ENCODE measurements at regions not wholly inside any gene's neighbourhood (a gene's known extent, or its start where the extent isn't known, plus 50 kb on each side); places are given as distances from the start of the nearest gene placed in this dataset.
"Not testable (repeated sequence)": the region's sequence is repeated elsewhere in the genome, so short reads cannot be mapped to it uniquely, and the experiment has no call there.

GRCh38 chr12:127966331-127966730 lies 300.6 kb upstream of the TMEM132C start:
- no peak overlapping the region for H3K27ac ChIP-seq
- no peaks in the 10 kb centered on the region for H3K36me3 ChIP-seq
- no peaks in the 10 kb centered on the region for H3K9me3 ChIP-seq (ENCODE audit: severe bottlenecking)
- TF ChIP-seq CTCF (IDR thresholded peaks at IDR 0.05; ENCODE audit: low read depth, low read length), result no peak
- H3K27me3 ChIP-seq (ENCODE audit: insufficient read depth, low read depth, severe bottlenecking), result no peaks in the 10 kb centered on the region
- no peak for DNase-seq
- H3K4me3 ChIP-seq (ENCODE audit: low read depth, low read length), result no peak overlapping the region

DNA sequence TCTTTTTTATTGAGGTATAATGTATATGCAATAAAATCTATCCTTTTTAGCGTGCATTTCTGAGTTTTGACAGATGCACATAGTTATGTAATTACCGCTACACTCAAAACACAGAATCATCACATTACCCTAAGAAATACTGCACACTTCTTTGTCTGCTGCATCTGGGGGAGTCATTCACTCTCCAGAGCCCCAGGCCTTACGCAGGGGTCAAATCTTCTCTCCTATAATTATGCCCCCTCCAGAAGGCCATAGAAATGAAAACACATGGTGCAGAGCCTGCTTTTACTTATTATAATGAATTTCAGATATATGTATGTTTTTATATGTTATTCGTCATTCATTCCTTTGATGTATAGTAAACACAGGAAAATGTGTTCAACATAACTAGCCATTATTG lies 296.5 kb upstream of the TMEM132C start:
- no peak for TF ChIP-seq CTCF (IDR thresholded peaks at IDR 0.05; ENCODE audit: low read depth, low read length)
- Histone ChIP-seq H3K9me3 (ENCODE audit: severe bottlenecking) (no peaks in the 10 kb centered on the region), H3K36me3 (no peaks in the 10 kb centered on the region), H3K27ac (no peak overlapping the region), H3K27me3 (ENCODE audit: insufficient read depth, low read depth, severe bottlenecking) (no peaks in the 10 kb centered on the region), H3K4me3 (ENCODE audit: low read depth, low read length) (no peak overlapping the region)
- no peak for DNase-seq

DNA sequence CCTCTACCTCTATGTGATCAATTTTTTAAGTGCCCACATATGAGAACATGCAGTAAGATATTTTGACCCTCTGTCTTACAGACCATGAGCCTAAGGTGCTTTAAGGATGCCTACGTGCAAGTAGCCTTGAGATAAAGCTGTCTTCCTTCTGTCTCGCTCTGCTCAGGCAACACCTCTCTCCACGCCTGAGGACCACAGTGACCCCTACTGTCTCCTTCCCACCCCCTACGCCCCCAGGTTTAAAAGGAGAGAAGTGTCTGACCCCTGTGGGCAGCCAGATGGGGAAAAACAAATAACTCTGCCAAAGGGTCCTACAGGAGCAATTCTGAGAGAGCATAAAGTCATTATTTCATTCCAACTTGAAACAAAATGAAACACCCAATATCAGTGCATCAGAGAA lies 286.4 kb upstream of the TMEM132C start:
- no peak overlapping the region for H3K4me3 ChIP-seq (ENCODE audit: low read depth, low read length)
- no peak for TF ChIP-seq CTCF (IDR thresholded peaks at IDR 0.05; ENCODE audit: low read depth, low read length)
- no peaks in the 10 kb centered on the region for H3K36me3 ChIP-seq

DNA sequence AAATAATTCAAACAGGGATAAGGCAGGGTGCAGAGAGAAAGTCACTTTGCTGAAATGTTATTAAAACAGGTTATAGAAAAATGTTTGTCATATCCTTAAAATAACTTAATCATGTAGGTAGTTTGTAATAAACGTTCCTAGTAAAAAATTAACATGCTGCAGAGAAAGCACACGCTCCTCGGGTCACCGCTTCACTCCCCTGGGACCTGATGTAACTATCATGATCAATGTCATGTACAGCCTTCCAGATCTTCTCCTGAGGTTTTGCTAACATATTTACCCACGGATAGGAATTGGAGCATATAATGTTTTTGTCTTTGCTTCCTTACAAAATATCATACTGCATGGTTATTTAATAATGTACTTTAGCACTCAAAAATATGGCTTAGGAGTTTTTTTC lies 285.1 kb upstream of the TMEM132C start:
- H3K27ac ChIP-seq, result no peak overlapping the region
- H3K36me3 ChIP-seq, result no peaks in the 10 kb centered on the region
- no peaks in the 10 kb centered on the region for H3K9me3 ChIP-seq (ENCODE audit: severe bottlenecking)
- H3K27me3 ChIP-seq (ENCODE audit: insufficient read depth, low read depth, severe bottlenecking), result no peaks in the 10 kb centered on the region
- DNase-seq, result no peak
- TF ChIP-seq CTCF (IDR thresholded peaks at IDR 0.05; ENCODE audit: low read depth, low read length), result no peak
- H3K4me3 ChIP-seq (ENCODE audit: low read depth, low read length), result no peak overlapping the region

More for the DNA sequence above, 286.4 kb upstream of the TMEM132C start:
- no peak for DNase-seq
- Histone ChIP-seq H3K27me3 (ENCODE audit: insufficient read depth, low read depth, severe bottlenecking) (no peaks in the 10 kb centered on the region), H3K9me3 (ENCODE audit: severe bottlenecking) (no peaks in the 10 kb centered on the region), H3K27ac (no peak overlapping the region)

- not testable (repeated sequence) for H3K27ac ChIP-seq; H3K36me3 ChIP-seq; H3K9me3 ChIP-seq (ENCODE audit: severe bottlenecking); H3K27me3 ChIP-seq (ENCODE audit: insufficient read depth, low read depth, severe bottlenecking); H3K4me3 ChIP-seq (ENCODE audit: low read depth, low read length); DNase-seq
Measured at GRCh38 chr12:127983213-127983791, 283.7 kb upstream of the TMEM132C start.

DNA sequence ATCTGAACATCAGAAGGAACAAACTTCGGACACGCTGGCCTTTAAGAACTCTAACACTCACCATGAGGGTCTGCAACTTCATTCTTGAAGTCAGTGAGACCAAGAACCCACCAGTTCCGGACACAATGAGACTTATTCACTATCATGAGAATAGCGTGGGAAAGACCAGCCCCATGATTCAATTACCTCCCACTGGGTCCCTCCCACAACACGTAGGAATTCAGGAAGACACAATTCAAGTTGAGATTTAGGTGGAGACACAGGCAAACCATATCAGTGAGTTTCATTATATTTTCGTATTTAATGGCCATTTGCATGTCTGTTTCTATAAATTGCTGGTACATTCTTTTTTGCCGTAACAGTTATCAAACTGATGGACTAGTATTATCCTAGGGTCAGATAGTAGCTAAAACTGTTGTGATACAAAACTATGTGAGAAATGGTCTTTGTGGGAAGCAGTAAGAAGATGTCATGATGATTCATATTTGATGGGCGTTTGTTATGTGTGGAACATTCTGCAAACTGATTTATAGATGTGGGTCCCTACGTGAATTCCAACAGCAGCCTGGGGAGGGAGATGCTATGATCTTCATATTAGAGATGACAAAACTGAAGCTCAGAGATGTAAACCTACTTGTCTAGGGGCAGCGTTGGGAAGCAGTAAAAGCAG lies 282.4 kb upstream of the TMEM132C start:
- H3K4me3 ChIP-seq (ENCODE audit: low read depth, low read length), result no peak overlapping the region
- no peaks in the 10 kb centered on the region for H3K27me3 ChIP-seq (ENCODE audit: insufficient read depth, low read depth, severe bottlenecking)
- no peak for DNase-seq
- H3K36me3 ChIP-seq, result no peaks in the 10 kb centered on the region
- no peaks in the 10 kb centered on the region for H3K9me3 ChIP-seq (ENCODE audit: severe bottlenecking)
- TF ChIP-seq CTCF (IDR thresholded peaks at IDR 0.05; ENCODE audit: low read depth, low read length), result no peak
- no peak overlapping the region for H3K27ac ChIP-seq
